HK-2 (cell line): ENCODE measurements at regions not wholly inside any gene's neighbourhood (a gene's known extent, or its start where the extent isn't known, plus 50 kb on each side); places are given as distances from the start of the nearest gene placed in this dataset.

Source experiments
- DNase-seq: peaks from one replicate; pipeline ENCODE4 v3.0.0-alpha.2; 2018; ENCODE audit not compliant: unreplicated experiment

DNA sequence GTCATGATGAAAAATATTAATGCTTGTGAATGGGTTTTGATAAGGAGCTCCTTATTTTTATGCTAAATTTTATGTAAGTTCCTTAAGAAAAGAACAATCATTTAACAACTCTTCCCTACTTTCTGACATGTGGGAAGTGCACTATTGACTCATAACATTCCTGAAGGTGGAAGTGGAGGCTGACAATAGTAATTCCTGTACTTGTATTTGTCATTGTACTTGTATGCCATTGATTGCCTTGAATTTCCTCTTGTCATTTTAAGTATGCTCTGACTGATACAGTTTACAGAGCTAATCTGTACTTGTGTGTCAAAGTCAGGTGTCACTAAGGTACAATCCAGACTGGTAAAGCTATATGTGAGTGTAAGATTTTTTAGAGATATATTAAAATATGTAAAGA is 440.0 kb downstream of the SLC16A7 start:
- DNase-seq, result no peak

DNA sequence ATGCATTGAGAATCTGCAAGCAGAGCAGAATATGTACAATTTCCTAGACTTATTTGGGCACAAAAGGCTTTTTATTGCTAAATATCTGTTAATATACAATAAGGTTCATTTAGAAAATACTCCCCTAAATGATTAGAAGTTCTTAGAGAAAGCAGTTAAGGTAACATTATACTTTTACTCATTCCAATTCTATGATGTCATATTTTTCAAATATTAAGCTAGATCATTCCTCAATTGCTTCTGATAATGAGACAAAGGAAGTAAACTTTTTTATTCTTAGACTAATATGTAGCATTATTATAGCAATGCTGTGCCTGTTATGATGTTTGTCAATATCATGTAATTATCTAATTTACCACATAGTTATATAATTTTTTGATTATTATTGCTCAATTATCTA is 447.0 kb downstream of the SLC16A7 start:
- no peak for DNase-seq

DNA sequence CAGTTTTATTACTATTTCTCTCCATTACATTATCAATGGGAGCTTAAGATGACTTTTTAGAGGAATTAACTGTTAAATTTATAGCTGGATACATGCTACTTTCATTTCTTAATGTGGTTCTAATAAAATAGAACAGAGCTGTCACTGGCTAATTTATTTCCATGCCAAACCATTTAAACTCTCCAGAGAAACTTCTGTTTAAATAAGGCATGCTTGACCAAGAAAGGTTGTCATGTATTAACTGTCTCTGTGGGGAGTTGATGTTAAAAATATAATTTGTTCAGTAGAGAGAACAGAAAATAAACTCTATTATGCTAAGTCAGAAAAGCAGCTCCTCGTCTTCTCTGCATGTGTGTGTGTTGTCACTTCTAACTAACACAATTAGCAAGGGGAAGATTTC is 447.4 kb downstream of the SLC16A7 start:
- DNase-seq, result no peak

DNA sequence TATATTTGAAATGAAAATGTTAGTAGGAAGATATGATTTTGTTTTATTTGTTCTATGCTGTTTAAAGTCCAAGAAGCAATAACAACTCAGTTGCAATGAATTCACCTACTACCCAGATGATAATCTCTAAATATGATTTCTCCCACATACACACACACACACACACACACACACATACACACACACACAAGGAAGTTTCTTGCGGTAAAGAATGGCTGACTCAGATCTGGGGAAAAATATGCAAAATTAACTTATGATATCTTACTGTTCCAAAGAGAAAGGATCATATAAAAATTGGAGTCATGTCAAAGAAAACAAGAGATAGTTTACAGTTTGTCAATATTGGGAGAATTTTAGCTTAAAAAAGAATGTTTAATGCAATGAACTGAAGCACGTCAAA is 456.7 kb downstream of the SLC16A7 start:
- no peak for DNase-seq

DNA sequence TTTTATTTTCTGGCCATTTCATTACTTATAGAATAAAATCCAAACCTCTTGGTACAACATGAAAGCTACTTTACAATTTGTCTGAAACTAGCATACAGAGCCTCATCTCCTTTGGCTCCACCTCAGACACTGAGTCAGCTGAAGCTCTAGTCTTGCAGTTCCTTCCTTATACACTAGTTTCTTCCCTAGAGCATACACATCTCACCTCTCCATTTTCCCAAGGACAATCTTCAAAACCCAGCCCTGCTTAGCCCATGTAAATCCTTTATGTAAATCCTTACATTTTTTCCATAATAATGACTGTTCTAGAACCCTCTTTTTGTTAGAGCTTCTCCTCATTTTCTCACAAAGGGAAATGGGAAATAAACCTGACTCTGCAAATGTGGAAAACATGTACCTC is 463.4 kb downstream of the SLC16A7 start:
- no peak for DNase-seq

DNA sequence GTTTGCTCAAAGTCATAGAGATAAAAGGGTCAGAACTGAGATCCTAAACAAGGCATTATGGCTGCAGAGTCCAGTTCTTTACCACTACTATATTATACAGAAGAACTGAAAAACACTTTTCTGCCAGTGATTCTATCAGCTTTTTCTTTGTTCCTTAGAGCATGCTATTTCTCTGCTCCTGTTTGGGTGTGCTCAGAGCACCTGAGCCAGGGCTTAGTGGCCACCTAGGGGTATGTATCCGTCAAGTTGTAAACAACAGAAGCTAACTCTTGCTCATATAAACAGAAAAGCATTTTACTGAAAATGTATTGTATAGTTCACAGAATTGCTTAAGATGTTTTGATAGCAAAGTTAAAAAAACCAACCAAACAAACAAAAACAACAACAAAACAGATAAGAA is 470.8 kb downstream of the SLC16A7 start:
- DNase-seq, result no peak

DNA sequence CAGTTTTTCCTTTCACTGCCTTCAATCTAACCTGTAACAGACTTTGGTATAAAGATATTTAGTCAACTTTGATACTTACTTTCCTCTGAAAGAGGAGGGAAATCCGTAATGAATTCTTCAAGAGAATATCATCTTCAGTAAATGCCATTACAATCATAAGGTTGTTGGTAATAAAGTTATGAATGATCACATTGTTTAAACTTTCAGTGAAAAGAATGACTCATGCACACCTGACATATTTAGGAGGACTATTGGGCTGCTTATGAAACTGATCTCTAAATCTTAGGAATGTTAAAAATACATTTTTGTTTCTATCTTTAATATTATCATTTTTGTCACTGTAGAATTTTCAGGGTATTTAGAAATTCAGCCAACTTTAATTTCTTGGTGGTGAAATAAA is 474.7 kb downstream of the SLC16A7 start:
- no peak for DNase-seq

DNA sequence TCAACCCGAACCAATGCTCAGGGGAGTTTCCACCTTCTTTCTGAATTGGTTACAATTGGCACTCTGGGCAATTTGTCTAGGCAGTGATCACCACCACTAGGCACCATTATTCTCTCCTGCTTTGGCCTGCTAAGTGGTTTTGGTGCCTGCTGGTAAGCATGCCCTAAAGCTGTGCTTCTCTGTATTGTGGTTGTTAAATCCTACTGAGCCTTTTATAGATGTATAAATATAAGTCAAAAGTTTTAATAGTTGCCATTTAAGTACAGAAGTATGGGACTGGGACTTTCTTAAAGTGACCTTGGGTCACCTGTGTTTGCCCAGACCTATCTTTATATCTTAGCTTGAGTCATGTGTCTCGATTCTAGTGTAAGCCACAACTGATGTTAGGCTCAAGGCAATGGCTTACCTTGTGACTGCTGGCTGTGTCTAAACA is 475.9 kb downstream of the SLC16A7 start:
- DNase-seq, result no peak

DNA sequence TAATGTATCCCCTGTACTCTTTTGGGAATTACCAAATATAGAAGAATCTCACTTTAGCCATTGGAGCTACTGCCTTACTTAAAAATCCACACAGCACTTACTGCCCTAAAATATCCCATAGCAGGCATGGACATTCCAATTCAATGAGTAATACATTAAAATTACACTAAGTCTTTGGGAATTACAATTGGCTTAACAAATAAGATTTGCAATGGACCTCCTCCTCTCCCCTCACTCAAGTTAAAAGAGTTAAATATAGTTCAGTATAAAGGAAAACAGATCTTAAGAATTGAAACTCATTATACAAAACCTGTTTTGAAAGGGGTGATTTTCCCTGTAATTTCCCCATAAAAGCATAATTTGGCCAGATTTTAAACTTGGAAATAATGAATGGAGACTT is 477.1 kb downstream of the SLC16A7 start:
- no peak for DNase-seq

DNA sequence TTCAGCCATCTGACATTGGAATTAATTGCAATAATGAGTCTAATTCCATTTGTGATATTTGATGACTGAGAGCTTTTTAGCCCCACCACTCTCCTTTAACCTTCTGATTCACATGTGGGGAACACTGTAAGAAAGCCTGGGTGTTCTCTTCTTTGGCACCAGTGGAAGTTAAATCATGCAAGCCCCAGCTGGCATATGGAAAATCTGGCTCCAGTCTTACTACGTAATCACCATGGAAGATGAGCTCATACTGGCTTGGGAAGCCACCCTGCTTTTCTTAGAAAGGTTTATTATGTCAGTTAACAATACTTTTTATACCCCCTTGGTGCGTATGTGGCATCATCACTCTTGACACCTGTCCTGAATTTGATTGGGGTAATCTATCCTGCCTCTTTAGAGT is 479.3 kb downstream of the SLC16A7 start:
- DNase-seq, result no peak

DNA sequence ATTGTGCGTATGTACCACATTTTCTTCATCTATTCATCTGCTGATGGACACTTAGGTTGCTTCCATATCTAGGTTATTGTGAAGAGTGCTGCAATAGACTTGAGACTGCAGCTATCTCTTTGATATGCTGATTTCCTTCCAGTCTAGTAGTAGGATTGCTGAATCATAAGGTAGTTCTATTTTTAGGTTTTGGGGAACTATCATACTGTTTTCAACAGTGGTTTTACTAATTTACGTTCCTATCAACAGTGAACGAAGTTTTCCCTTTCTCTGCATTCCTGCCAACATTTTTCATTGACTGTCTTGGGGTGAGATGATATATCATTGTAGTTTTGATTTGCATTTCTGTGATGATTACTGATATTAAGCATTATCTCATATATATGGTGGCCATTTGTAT is 482.2 kb downstream of the SLC16A7 start:
- DNase-seq, result no peak

DNA sequence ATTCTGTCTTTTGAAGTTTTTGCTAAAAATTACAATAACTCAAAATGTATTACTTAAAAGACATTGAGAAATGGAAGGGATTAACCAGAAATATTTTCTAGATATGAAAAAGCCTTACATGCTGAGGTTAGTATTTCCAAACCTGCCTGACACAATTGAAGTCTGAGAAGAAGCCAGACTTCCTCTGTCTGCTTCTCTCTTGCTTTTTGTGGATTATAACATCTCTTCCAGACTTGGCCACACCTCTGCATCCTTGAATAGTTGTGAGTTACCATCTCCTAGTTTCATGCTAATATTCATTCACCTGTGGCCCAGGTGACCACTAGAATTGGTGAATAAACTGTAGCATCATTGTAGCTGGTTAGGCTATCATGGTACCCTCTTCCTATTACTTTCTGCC is 497.6 kb downstream of the SLC16A7 start:
- DNase-seq, result no peak

DNA sequence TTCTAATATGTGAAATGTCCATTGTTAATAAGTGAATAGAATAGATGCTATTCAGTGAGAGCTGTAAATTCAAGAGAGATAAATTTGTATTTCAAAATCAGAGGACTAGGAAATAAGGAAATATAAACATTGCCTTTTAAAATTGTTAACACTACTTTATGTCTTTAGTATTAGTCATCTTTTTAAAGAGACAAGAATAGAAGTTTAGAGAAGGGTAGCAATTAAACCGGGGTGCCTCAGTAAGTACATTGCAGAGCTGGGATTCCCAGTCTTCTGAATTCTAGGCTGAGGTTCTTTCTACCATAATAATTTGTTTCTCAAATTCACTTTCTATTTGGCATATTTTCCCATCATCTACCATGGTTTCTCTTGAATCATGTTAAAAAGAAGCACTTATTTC is 498.6 kb downstream of the SLC16A7 start:
- no peak for DNase-seq

DNA sequence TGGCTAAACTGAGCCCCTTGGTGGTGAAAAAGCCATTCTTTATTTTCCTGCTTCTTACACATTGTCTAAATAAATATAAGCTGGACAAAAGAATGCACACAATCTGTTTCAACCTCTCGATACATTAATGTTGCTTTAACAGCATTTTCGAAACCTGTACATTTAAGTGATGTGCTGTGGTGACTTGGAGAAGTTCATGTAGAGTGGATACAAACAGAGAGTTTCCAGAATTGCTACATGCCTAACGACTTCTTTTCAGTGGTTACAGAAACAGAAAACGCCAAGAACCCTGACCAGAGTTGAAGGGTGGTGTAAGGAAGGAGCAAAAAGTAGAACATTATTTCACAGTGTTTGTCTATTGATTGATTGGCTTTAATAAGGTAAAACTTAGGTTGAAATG is 500.9 kb downstream of the SLC16A7 start:
- DNase-seq, result no peak

DNA sequence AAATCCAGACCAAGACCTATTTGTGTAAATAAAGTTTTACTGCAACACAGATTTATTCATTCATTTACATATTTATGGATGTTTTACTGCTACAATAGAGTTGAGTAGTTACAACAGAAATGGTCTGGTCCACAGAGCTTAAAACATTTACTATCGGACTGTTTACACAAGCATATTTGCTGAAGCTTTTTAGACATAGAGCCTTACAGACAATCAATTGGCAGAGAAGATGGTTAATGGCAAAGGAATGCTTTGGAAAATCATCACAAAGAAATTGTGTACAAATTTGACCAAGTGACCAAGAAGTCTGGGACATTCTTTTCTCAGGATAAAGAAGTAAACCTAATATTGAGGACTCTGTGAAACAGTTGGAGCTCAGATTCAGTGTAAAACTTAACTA is 504.3 kb downstream of the SLC16A7 start:
- no peak for DNase-seq

DNA sequence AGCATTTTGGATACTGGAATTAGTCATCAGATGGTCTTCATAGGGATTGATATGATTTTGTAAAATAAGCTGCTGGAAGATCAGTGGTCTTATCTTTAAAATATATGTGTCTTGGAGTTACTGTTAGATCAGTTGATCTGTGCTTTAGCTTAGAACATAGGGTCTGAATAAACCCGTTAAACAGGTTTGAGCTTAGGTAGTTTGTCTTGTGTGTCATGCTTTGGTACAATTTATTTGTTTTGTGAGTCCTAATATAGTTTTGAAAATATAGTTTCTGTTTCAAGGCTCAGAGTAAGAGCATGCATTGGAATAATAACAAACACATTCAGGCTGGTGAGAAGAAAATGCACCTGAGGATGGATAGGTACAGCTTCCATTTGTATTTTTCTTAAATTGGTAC is 505.0 kb downstream of the SLC16A7 start:
- DNase-seq, result no peak

DNA sequence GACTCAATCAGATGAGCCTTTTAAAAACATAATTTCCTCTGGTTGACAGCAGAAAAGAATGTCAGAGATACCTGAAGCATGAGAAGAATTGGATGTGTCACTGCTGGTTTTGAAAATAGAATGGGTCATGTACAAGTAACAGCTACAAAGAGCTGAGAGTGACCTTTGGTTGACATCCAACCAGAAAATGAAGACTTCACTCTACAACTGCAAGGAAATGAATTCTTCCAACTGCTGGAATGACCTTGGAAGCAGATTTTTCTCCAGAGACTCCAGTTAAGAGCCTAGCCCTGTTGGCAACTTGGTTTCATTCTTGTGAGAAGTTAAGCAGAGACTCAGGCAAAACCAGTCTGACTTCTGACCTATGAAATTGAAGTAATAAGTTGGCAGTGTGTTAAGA is 505.9 kb downstream of the SLC16A7 start:
- no peak for DNase-seq

DNA sequence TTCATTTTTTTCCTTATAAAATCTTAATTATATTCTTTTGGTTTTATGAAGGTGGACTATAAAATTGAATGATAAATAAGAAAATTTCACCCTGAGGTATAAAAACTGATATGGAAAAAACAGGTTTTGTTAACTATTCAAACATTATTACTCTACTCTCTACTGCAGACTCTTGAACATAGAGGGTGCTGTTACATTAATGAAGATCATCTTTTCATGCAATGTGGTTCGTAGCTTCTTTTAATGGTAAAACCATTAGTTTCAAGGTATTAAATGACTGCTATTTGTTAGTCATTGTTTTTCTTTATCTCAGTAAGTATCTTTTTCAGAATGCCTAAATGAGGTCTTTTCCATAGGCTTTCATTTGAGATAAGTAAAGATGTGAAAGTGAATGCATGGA is 510.4 kb downstream of the SLC16A7 start:
- DNase-seq, result no peak

DNA sequence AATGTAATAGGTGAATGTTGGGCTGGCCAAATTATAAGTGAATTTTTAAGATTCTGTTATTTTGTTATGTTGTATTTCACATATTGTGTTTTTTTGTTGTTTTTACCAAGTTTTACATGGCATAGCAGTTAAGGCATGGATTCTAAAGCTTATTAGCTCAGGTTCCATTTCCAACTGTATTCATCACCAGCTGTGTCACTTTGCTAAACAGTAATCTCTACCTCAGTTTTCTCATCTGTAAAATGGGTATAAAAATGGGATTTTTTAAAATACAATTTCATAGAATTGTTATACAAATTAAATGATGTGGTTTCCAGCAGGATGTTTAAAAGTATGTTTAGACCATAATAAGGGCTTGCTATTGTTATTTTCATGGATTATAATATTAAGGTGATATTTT is 512.2 kb downstream of the SLC16A7 start:
- DNase-seq, result no peak

DNA sequence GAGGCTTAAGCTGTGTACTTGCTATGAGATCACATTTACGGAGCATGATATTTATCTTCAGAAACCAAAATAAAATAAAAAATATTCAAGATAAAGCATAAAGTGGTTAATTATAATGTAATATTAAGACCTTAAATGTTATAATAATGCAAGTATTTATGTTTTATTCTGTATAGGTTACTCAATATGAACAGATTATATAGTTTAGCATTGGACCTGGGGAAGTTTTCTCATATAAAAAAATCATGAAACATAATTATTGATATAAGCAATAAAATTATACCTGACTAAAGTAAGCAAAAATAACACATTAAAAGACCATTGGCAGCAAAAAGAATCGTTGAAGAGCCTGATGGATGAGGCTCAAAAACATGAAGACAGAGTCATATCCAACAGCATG is 516.2 kb downstream of the SLC16A7 start:
- no peak for DNase-seq

DNA sequence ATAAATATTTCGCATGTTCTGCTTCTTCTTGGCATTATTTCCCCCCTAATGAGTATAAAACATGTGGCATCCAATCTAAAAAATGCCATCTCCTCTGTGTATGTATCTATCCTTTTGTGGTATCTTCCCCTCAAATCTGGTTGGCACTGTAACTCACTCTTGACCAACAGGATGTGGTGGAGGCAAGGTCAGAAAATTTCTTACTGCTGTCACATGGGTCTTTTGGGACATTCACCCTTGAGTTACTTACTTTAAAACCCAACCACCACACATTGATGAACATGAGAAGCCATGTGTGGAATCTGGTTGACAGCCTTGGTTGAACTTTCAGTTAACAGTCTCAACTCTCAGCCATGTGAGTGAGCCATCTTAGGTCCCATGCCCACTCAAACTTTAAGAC is 516.9 kb downstream of the SLC16A7 start:
- DNase-seq, result no peak

DNA sequence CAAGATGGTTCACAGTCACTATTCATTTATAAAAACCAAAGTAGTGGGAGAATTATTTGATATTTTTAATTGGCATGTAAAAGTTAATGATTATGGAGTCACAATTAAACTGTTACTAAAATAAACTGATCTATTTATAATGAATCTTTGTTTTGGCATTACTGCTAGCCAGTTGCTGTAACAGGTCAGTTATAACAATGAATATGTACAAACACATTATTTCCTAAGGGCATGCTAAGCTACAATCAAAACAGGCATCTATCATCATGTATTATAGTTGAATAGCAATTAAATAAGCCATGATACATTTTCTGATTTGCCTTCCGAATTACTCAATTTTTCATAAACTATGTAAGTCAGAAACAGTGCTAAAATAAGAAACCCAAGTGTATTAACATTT is 518.3 kb downstream of the SLC16A7 start:
- no peak for DNase-seq

DNA sequence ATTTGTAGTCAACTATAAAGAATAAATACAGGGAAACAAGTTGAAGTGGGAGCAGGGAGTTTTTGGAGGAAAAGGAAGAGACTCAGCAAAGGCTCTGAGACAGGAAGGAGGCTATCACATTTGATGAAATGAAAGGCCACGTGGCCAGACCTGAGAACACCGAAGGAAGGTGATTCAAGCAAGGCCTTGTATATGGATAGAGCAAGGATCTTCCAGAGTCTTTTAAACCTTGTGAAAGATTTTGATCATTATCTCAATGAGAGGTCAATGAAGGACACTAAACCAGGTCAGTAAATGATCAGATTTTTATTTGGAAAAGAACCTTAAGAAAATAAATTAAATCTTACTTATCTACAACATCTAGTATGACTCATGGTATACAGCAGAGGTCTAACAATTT is 523.5 kb downstream of the SLC16A7 start:
- no peak for DNase-seq

DNA sequence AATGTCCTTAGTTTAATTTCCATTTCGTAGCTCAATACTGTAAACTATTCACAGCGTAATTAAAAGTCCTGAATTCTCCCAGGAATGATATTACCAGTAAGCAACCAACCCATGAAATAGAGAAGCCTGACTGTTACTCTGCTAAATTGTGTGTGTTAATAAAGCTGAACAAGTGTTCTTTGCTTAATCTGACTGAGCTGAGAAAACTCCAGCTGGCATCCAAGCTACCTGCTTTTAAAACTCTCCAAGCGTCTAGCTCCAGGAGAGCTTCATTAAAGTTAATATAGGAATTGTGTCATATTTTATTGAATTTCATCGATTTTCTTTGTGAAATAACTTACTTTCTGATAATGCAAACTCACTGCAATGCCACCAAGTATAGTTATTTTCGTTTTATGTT is 524.4 kb downstream of the SLC16A7 start:
- no peak for DNase-seq

DNA sequence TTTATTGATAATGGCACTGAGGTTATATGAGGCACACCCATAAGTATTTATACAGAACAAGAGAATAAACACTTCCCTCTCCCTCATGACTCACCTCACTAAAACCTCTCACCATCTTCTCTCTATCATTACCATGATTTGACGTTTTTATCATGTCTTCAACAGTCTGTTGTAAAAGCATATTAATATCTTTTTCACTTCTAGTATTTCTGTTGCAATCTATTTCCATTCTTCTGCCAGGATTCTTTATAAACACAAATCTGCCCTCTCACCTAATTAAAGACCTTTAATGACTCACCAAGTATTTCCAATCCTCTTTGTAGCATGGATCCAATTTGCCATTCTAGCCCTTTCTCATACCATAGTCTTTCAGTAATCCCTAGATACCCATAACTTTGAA is 527.7 kb downstream of the SLC16A7 start:
- no peak for DNase-seq
